HL-60 (cell line): ENCODE measurements at regions not wholly inside any gene's neighbourhood (a gene's known extent, or its start where the extent isn't known, plus 50 kb on each side); places are given as distances from the start of the nearest gene placed in this dataset.

Experiments
- DNase-seq, 2 experiments: peaks; one replicate each; pipeline ENCODE4 v3.0.0-alpha.2; 2010 to 2020; ENCODE audit warnings: low read depth in 1 of 2, low spot score in 1 of 2
- H3K27ac ChIP-seq: fragments of 250-450 bp; sonication (Bioruptor Pico); replicated peaks from 2 replicates; pipeline ENCODE4 v1.5.1; 2020; ENCODE audit warnings: mild to moderate bottlenecking, moderate library complexity
- H3K27me3 ChIP-seq: fragments of 250-450 bp; sonication (Bioruptor Pico); 2 replicates; pipeline ENCODE4 v1.5.1; 2021; ENCODE audit warnings: mild to moderate bottlenecking, moderate library complexity; ENCODE audit not compliant: insufficient read depth, poor library complexity, severe bottlenecking
- H3K4me3 ChIP-seq: replicated peaks from 2 replicates; pipeline ENCODE4 v1.5.1; 2011; ENCODE audit warnings: mild to moderate bottlenecking, control low read depth, low read length; ENCODE audit not compliant: insufficient read depth
- GABPA ChIP-seq: IDR thresholded peaks from 2 replicates; pipeline ENCODE4 v1.6.1; 2012; ENCODE audit warnings: low read depth
- POLR2AphosphoS5 ChIP-seq: IDR thresholded peaks from 2 replicates; pipeline ENCODE4 v1.6.1; 2012; ENCODE audit warnings: low read depth
- SPI1 ChIP-seq: IDR thresholded peaks from 2 replicates; pipeline ENCODE4 v1.6.1; 2012; ENCODE audit warnings: low read depth, mild to moderate bottlenecking, borderline replicate concordance
- TF ChIP-seq, protein P1 (sequence below): IDR thresholded peaks from one replicate; pipeline ENCODE4 v1.5.1; 2011; ENCODE audit warnings: low read length, control low read depth, inconsistent platforms; ENCODE audit not compliant: insufficient read depth
- TF ChIP-seq, protein P2 (sequence below): IDR thresholded peaks from 2 replicates; pipeline ENCODE4 v1.6.1; 2012; ENCODE audit warnings: low read depth; ENCODE audit not compliant: insufficient replicate concordance

DNA sequence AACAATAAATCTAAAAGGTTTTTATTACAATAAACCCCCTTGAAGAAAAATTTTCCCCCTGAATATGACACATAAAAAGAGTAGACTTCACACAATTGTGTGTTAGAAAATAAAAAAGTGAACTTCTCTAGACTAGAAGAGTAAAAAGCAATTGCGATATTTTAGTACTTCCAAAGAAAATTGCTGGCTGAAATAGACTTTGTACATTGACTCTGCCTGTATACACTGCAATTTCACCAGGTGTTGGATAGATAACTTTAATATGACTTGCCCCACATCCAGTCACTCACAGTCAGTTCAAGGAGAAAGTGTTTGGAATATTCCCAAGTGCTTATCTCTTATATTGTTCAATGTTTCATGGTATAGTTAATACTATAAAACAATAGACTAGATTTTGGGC, 1780.1 kb upstream of the PCDH20 start:
- TF ChIP-seq POLR2AphosphoS5 (no peak), GABPA (no peak), SPI1 (no peak)
- TF ChIP-seq, protein P1, sequence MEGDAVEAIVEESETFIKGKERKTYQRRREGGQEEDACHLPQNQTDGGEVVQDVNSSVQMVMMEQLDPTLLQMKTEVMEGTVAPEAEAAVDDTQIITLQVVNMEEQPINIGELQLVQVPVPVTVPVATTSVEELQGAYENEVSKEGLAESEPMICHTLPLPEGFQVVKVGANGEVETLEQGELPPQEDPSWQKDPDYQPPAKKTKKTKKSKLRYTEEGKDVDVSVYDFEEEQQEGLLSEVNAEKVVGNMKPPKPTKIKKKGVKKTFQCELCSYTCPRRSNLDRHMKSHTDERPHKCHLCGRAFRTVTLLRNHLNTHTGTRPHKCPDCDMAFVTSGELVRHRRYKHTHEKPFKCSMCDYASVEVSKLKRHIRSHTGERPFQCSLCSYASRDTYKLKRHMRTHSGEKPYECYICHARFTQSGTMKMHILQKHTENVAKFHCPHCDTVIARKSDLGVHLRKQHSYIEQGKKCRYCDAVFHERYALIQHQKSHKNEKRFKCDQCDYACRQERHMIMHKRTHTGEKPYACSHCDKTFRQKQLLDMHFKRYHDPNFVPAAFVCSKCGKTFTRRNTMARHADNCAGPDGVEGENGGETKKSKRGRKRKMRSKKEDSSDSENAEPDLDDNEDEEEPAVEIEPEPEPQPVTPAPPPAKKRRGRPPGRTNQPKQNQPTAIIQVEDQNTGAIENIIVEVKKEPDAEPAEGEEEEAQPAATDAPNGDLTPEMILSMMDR: no peak
- TF ChIP-seq, protein P2, sequence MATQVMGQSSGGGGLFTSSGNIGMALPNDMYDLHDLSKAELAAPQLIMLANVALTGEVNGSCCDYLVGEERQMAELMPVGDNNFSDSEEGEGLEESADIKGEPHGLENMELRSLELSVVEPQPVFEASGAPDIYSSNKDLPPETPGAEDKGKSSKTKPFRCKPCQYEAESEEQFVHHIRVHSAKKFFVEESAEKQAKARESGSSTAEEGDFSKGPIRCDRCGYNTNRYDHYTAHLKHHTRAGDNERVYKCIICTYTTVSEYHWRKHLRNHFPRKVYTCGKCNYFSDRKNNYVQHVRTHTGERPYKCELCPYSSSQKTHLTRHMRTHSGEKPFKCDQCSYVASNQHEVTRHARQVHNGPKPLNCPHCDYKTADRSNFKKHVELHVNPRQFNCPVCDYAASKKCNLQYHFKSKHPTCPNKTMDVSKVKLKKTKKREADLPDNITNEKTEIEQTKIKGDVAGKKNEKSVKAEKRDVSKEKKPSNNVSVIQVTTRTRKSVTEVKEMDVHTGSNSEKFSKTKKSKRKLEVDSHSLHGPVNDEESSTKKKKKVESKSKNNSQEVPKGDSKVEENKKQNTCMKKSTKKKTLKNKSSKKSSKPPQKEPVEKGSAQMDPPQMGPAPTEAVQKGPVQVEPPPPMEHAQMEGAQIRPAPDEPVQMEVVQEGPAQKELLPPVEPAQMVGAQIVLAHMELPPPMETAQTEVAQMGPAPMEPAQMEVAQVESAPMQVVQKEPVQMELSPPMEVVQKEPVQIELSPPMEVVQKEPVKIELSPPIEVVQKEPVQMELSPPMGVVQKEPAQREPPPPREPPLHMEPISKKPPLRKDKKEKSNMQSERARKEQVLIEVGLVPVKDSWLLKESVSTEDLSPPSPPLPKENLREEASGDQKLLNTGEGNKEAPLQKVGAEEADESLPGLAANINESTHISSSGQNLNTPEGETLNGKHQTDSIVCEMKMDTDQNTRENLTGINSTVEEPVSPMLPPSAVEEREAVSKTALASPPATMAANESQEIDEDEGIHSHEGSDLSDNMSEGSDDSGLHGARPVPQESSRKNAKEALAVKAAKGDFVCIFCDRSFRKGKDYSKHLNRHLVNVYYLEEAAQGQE: no peak
- Histone ChIP-seq H3K4me3 (no peak overlapping the region), H3K27me3 (no peaks in the 10 kb centered on the region), H3K27ac (no peak overlapping the region)
- DNase-seq: no peak

DNA sequence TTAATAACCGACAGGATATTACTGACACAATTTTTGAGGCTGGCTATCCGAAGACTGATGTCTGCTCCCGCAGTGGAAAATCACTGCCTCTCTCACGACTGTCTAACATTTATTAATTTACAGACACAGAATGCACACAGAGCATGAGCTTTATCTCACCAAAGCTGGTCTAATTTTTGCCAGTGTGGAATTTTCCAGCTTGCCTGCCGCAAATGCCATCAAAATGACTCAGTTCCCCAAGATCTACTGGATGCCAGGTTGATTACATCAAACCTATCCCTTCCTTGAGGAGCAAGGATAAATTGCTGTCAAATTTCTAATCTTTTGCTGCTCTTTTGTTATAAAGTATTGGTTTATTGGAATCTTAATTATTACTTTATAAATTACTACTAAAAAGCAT, 1775.1 kb upstream of the PCDH20 start:
- no peak for DNase-seq
- TF ChIP-seq SPI1 (no peak), POLR2AphosphoS5 (no peak), GABPA (no peak)
- TF ChIP-seq, protein P2: no peak
- TF ChIP-seq, protein P1: no peak

DNA sequence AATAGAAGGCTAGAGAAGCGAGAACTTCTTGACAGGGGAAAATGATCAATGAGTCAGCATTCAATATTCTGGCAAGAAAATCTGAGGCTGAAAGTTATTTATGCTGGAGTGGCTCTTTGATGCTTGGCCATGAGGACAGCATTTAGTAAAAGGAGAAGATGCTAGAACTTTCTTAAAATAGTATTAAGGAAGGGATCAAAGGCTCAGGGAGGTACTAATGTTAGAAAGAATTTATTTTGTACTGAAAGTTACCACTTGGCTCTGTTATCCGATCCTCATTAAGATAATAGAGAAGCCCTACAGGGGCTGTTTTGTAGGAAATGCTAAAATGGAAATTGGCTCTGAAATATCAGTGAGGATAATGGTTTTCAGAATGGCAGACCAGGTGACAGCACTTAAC, 1774.6 kb upstream of the PCDH20 start:
- TF ChIP-seq SPI1: no peak
- TF ChIP-seq, protein P2: no peak
- TF ChIP-seq, protein P1: no peak
- TF ChIP-seq GABPA: no peak
- no peak for TF ChIP-seq POLR2AphosphoS5
- H3K27me3 ChIP-seq: no peaks in the 10 kb centered on the region
- H3K27ac ChIP-seq: no peak overlapping the region
- DNase-seq: no peak
- no peak overlapping the region for H3K4me3 ChIP-seq

More for the DNA sequence above, 1775.1 kb upstream of the PCDH20 start:
- Histone ChIP-seq H3K4me3 (no peak overlapping the region), H3K27ac (no peak overlapping the region), H3K27me3 (no peaks in the 10 kb centered on the region)
